ENCODE measurements at regions not wholly inside any gene's neighbourhood (a gene's known extent, or its start where the extent isn't known, plus 50 kb on each side); places are given as distances from the start of the nearest gene placed in this dataset.

DNA sequence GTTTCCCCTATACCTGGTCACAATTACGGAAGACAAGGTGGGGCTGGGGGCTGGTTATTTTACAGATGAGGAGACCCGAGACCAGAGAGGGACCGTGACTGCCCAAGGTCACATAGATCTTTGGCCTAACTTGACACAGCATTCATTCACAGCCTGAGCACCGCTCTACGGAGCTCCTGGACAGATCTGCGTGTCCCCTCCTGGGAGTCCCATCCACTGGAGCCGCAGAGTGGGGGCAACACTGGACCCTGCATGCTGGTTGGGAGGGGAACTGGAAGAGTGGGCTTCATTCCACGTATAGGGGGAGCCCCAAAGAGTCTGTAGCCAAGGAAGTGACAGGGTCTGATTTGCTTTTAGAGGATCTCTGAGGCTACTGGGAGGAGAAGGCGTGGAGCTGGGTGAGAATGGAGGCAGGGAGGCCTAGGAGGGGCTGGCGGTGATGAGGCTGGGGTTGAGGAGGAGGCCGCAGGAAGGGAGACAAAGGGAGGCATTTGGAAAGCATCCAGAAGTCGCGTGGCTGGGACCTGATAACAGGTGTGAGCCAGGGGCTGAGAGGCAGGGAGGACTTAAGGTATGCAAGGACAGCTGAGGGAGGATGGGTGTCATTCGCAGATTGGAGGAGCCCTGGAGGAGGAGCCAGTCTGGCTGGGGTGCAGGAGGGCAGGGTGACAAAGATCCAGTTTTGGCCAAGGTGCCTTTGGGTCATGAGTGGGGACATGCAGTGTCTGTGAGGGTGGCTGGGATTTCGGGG is 64.3 kb upstream of the IER5L start:
- Mint-ChIP-seq H3K9me3 (no peaks in the 10 kb centered on the region), H3K27ac (peak overlapping the region; percentile 2 to 88), H3K36me3 (no peaks in the 10 kb centered on the region)
- DNase-seq (ENCODE audit: low spot score in 2 of 2) = no peak
- ATAC-seq = no peak

DNA sequence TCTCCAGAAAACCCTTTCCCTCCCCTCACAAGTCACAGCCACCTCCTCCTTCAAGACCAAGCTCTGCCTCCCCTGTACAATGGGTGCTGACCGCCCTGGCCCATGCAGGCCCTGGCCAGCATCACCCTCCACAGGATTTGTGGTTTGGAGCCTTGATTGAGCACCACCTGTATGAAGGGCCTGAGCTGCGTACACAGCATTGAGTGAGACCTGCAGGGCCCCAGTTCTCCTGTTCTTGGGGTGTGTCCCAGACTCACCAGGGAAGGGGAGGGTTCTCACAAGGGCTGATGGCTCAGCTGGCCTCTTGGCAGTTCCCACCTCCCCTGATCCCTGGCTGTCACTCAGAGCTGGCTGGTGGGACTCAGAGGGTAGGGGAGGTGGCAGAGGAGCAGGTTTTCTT is 63.7 kb upstream of the IER5L start:
- H3K36me3 Mint-ChIP-seq = no peaks in the 10 kb centered on the region
- ATAC-seq = no peak
- H3K27ac Mint-ChIP-seq = peak overlapping the region in 1 of 2 donors; percentile 88

DNA sequence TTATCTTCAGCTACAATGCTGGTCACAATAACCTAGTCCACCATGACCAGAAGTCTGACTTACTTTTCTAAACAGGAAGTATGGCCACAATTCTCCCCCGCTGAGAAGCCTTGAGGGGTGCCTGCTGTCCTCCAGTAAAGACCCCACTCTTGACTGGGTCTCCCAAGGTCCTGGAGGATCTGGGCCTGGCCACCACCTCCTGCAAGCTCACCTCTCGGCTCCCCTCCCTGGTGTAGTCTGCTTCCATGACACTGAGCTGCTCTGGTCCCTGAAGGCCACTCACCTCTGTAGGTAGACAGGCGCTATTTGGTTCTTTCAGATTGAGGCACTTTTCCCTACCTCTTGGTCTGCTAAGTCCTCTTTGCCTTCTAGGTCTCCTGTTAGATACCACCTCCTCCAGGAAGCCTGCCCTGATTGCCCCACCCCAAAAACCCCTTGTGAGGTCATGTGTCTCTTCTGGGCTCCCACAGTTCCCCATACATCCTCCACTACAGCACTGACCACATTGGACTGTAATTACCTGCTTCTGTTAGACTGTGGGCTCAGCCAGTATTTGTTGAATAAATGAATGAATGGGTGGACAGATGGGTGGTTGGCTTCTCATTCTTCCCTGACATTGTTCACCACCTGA is 62.6 kb upstream of the IER5L start:
- peak in 1 of 2 donors; percentile 26 for ATAC-seq

More for the DNA sequence above, 63.7 kb upstream of the IER5L start:
- DNase-seq (ENCODE audit: low spot score in 2 of 2) = no peak
- H3K9me3 Mint-ChIP-seq = no peaks in the 10 kb centered on the region

DNA sequence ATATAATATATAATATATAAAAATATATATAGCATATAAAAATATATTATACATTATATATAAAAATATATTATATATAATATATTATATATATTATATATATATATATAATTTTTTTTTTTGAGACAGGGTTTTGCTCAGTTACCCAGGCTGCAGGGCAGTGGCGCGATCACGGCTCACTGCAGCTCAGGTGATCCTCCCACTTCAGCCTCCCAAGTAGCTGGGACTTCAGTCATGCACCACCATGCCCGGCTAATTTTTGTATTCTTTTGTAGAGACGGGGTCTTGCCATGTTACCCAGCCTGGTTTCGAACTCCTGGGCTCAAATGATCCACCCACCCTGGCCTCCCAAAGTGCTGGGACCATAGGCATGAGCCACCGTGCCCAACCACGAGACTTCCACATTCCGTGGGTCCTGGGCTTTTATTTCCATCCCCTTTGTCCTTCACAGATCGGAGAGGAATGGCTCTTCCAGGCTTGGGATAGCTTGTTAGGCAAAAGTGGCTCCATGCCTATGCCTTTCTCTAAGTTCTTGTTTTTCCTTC is 62.0 kb upstream of the IER5L start:
- no peaks in the 10 kb centered on the region for H3K9me3 Mint-ChIP-seq
- ATAC-seq (no peak), DNase-seq (ENCODE audit: low spot score in 2 of 2) (no peak)
- no peaks in the 10 kb centered on the region for H3K36me3 Mint-ChIP-seq
- H3K27ac Mint-ChIP-seq = no peak overlapping the region

More for the DNA sequence above, 62.6 kb upstream of the IER5L start:
- Mint-ChIP-seq H3K9me3 (no peaks in the 10 kb centered on the region), H3K27ac (peak overlapping the region in 1 of 2 donors; percentile 15), H3K36me3 (no peaks in the 10 kb centered on the region)
- no peak for DNase-seq (ENCODE audit: low spot score in 2 of 2)

DNA sequence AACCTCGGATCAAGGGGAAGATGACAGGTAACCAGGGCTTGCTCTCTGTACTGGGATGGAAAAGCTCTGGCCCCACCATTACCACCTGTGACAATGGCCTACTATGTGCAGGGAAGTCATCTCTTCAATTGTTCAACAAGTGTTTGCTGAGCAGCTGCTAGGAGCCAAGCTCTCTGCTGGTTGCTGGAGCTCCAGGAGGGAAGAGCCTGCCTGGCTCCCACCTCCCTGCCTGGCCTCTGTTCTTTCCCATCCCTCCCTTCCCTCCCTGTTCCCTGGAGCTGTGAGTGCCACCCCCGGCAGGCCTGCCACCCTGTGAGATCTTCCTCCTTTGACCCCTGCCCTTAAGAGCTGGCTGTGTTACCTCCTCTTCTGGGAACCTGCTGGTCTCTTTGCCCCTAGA is 59.7 kb upstream of the IER5L start:
- DNase-seq (ENCODE audit: low spot score in 2 of 2) (no peak), ATAC-seq (peak in 1 of 2 donors; percentile 11)
- peaks cover 7 to 9% of the 10 kb centered on the region in 2 donors for H3K9me3 Mint-ChIP-seq
- H3K27ac Mint-ChIP-seq = peak overlapping the region in 1 of 2 donors; percentile 81
- peaks cover 0 to 14% of the 10 kb centered on the region in 2 donors for H3K36me3 Mint-ChIP-seq

DNA sequence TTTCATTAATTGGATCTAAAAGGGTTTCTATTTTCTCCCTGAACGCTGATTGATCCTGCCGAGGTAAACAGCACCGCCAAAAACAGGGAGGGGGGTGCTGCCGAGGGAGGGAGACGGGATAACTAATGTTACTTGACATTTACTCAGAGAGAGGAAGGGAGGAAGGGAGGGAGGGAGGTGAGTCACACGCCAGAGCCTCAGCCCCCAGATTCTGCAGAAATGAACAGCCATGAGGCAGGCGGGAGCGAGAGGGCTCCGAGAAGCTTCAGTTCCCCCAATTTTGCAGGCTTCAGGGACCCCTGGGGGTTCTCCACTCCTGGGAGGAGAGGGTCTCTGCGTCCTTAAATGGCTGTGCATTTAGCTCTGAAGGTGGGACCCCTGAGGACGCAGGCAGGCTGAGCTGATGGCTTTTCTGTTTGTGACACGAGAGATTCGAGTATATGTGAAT is 59.1 kb upstream of the IER5L start:
- H3K27ac Mint-ChIP-seq = peak overlapping the region; percentile 81 to 87
- peaks cover 7 to 14% of the 10 kb centered on the region in 2 donors for H3K9me3 Mint-ChIP-seq
- peaks cover 0 to 14% of the 10 kb centered on the region in 2 donors for H3K36me3 Mint-ChIP-seq
- ATAC-seq (peak; percentile 72 to 77), DNase-seq (ENCODE audit: low spot score in 2 of 2) (peak in 1 of 2 donors; percentile 44)

DNA sequence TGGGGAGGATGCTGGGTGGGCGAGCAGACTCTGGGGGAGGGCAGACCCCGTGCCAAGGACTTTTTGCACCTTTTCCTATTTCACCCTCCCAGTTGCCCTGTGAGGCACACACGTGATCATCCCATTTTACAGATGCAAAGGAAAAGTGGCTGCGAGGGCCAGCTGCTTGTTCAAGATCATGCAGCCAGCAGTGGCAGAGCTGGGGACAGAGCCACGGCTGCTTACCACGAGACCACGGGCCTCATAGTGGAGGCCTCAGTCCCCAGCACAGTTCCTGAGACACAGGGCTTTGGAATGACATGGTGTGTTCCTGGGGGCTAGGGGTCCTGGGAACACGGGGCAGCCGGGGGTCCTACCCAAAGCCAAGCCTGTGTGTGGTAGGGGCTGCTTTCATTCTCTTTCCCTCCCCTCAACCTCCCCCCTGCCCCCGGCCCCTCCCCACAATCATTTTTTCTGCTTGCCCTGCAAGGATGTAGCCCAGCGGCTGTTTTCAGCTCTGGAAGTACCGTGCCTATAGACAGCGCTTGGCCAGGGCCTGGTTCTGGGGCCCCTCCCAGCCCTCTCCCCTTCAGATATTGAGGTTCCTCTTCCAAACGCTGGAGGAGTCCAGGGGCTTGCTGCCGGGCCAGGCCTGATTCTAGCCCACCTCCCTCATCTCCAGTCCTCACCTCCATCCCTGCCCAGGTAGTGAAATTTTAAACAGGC is 58.5 kb upstream of the IER5L start:
- H3K27ac Mint-ChIP-seq = peak overlapping the region; percentile 81 to 87
- H3K9me3 Mint-ChIP-seq = peaks cover 7 to 14% of the 10 kb centered on the region in 2 donors
- peaks cover 0 to 14% of the 10 kb centered on the region in 2 donors for H3K36me3 Mint-ChIP-seq
- ATAC-seq (peak; percentile 14 to 32), DNase-seq (ENCODE audit: low spot score in 2 of 2) (no peak)

DNA sequence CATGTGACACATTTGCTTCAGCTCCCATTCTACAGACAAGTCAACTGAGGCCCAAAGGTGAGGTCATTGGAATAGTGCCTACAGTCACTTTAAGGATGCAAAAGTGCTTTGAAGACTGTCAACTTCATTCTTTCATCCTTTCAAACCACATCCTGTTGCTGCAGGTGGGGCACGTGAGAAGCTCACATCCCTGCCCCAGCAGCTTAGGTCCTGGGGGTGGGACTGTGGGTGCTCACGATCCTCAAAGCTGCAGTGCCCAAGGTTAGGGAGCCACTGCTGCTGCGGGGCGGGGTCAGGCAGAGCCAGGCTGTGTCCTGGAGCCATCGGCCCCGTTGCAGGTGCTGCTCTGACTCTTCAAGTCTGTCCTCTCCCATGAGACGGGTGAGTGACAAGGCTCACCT is 57.9 kb upstream of the IER5L start:
- ATAC-seq = peak; percentile 64 to 77
- peaks cover 0 to 14% of the 10 kb centered on the region in 2 donors for H3K36me3 Mint-ChIP-seq
- H3K27ac Mint-ChIP-seq = peak overlapping the region in 1 of 2 donors; percentile 81

DNA sequence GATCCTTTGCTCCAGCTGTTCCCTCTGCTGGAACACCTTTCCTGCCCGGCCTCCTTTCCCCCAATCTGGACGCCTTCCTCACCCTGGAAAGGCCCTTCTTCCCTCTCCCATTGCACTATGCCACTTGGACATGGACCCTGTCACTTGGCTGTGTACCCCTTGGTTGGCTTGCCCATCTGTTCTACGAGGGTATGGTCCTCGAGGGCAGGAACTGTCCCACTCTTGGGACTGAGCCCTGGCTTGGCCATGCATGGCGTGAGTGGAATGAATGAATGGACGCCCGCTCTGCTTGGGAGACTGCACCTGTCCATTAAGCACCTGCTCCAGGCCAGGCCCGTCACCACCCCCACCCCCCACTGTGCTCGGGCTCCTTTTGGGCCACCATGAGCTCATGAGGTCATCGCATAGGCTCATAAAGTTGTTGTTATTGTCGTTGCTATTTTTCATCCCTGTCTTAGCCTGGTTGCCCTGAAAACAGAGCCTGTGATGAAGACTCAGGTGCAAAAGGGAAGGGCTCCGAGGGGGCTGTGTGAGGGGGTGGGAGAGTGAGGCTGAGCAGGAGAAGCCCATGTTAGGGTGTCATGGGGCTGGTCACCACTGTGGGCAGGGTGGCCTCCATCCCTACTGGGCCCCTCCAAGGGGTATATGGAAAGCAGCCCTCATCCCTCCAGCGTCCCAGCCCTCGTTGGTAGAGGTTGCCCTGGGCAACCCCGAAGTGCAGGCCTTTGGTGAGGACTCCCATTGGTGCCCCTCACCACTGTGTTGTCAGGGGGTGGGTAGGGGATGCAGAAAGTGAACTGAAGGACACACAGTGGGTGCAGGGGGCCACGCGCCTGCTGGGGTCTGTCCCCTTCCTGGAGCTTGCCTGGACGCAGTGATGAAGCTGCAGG is 57.2 kb upstream of the IER5L start:
- Mint-ChIP-seq H3K36me3 (peaks cover 0 to 14% of the 10 kb centered on the region in 2 donors), H3K9me3 (peaks cover 7 to 14% of the 10 kb centered on the region in 2 donors), H3K27ac (peak overlapping the region in 1 of 2 donors; percentile 81)
- DNase-seq (ENCODE audit: low spot score in 2 of 2) (no peak), ATAC-seq (no peak)

More for the DNA sequence above, 57.9 kb upstream of the IER5L start:
- DNase-seq (ENCODE audit: low spot score in 2 of 2) = peak; percentile 47 to 73
- H3K9me3 Mint-ChIP-seq = peaks cover 7 to 14% of the 10 kb centered on the region in 2 donors

DNA sequence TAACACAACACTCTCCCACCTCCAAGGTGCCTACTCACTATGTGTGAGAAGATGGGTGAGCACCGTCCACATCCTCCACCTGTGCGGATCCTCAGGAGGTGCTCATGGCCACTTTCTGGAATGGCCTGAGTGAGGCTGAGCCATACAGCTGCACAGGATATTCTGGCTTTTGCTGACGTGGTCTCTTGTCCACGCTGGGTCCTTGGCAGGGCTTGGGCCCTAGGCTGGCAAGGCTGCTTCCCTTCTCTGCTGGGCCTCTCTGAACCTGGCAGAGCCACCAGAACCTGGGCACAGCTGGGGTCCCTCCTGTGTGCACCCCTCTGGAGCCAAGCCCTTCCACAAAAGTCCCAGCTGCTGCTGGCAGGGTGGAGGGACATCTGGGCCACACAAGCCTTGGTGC is 56.4 kb upstream of the IER5L start:
- Mint-ChIP-seq H3K36me3 (peaks cover 0 to 14% of the 10 kb centered on the region in 2 donors), H3K9me3 (peaks cover 7 to 14% of the 10 kb centered on the region in 2 donors), H3K27ac (no peak overlapping the region)
- DNase-seq (ENCODE audit: low spot score in 2 of 2) (no peak), ATAC-seq (no peak)

DNA sequence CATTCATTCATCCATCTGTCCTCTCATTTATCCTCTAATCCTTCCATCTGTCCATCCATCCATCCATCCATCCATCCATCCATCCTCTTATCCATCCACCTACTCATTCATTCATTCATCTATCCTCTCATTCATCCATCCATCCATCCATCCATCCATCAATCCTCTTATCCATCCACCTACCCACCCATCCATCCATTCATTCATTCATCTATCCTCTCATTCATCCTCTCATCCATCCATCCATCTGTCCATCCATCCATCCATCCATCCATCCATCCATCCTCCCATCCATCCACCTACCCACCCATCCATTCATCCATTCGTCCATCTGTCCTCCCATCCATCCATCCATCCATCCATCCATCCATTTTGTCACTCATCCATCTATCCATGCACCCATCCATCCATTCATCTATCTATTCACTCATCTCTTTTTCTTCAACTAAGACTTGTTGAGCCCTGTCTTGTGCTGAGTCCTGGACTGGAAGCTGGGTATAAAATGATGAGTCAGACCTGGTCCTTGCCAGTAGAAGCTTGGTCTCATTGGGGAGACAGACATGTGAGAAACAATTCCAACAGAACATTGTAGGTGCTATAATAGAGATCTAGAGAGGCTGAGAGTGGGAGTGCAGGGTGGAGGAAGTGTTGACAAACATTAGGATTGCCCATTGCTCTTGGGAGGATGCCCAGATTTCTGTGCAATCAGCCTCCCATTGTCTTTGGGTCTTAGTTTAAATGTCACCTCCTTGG is 55.0 kb upstream of the IER5L start:
- H3K9me3 Mint-ChIP-seq = peaks cover 7 to 14% of the 10 kb centered on the region in 2 donors
- H3K36me3 Mint-ChIP-seq = peaks cover 0 to 14% of the 10 kb centered on the region in 2 donors
- ATAC-seq = no peak
- H3K27ac Mint-ChIP-seq = peak overlapping the region in 1 of 2 donors; percentile 10
- DNase-seq (ENCODE audit: low spot score in 2 of 2) = no peak

DNA sequence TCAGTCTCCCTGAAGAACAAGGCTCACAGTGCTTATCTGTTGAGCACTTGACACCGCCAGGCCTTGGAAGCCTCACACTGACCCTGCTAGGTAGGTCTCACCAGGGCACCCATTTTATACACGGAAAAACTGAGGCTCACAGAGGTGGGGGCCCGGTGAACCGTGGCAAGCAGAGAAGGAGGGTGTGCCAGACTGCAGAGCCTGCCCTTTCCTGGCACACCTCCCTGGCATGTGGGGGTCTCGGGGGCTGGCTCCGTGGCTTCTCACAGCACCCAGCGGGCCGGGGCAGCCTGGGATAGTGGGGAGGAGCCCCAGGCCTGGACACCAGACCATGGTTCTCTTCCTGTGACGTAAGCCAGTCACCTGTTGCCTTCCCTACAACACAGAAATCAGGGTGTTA is 53.7 kb upstream of the IER5L start:
- ATAC-seq (no peak), DNase-seq (ENCODE audit: low spot score in 2 of 2) (no peak)
- Mint-ChIP-seq H3K27ac (peak overlapping the region; percentile 10 to 66), H3K36me3 (peaks cover 0 to 14% of the 10 kb centered on the region in 2 donors), H3K9me3 (peaks cover 7 to 14% of the 10 kb centered on the region in 2 donors)

DNA sequence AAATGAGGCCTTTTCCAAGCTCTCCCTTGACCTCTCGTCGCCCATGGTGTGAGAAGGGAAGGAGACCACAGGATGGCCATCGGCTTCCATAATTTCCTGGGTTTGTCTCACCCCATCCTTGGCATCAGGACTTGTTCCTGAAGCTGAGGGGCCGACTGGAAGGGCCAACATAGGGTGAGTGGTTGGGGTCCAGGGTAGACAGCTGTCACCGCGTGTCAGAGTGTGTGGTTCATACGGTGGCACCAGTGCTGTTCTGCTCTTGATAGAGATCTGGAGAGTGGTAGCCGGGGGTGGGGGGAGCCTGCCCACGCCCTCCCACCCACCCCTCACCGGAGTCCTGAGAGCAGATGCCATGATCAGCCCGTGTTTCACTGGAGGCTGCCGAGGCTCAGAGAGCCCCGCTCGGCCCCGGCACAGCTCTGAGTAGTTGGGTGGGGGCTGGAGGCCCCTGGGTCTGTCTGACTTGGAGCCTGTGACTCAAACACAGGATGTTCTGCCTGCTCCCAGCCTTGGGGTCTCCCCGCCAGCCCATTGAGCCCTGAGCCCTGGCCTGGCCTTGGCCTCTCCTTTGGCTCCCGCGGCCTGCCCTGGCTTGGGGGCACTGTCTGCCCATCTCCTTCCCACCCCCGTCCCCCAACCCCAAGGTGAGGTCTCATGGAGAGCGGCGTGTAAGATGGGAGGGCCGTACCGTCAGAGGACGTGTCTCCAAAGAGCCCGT is 53.1 kb upstream of the IER5L start:
- Mint-ChIP-seq H3K9me3 (peaks cover 7 to 14% of the 10 kb centered on the region in 2 donors), H3K27ac (no peak overlapping the region), H3K36me3 (peaks cover 0 to 14% of the 10 kb centered on the region in 2 donors)
- no peak for ATAC-seq
- no peak for DNase-seq (ENCODE audit: low spot score in 2 of 2)

DNA sequence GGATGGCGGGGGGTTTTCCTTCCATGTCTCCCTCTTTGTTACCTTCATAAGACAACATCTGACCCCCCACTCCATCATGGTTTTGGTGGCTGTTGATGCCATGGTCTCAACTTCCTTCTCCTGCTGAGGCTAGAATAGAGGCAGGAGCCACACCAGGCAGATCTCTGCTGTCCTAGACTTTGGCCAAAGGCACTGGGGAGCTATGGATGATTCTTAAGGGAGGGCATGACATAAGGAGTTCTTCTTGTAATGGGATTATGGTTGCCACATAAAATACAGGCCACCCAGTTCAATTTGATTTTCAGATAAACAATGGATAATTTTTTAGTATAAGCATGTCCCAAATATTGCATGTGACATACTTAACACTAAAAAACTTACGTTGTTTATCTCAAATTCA is 52.2 kb upstream of the IER5L start:
- no peak overlapping the region for H3K27ac Mint-ChIP-seq
- ATAC-seq = no peak
- DNase-seq (ENCODE audit: low spot score in 2 of 2) = no peak
- H3K9me3 Mint-ChIP-seq = peaks cover 7 to 14% of the 10 kb centered on the region in 2 donors
- peaks cover 0 to 14% of the 10 kb centered on the region in 2 donors for H3K36me3 Mint-ChIP-seq

Data from activated naive CD4-positive, alpha-beta T cell treated with anti-CD3 and anti-CD28 coated beads, Interleukin-2, amount 50 U/mL, for 72 hours (primary cell).